HG02623 (cell line): ENCODE measurements at regions not wholly inside any gene's neighbourhood (a gene's known extent, or its start where the extent isn't known, plus 50 kb on each side); places are given as distances from the start of the nearest gene placed in this dataset.

ENCODE experiments used
- ATAC-seq: cut with Tn5 transposase; IDR thresholded peaks from one replicate; pipeline ENCODE4 v1.9.1; 2021; ENCODE audit warnings: moderate library complexity; ENCODE audit not compliant: unreplicated experiment

- no peak for ATAC-seq
These were observed 209.9 kb upstream of the RGMA start for GRCh38 chr15:93298901-93299300.

GRCh38 chr15:93296759-93297500 is 207.9 kb upstream of the RGMA start:
- no peak for ATAC-seq

- ATAC-seq: no peak
These were observed 205.9 kb upstream of the RGMA start for GRCh38 chr15:93294896-93295295.

GRCh38 chr15:93294066-93294465 is 205.1 kb upstream of the RGMA start:
- no peak for ATAC-seq

- no peak for ATAC-seq
These were observed 202.4 kb upstream of the RGMA start for GRCh38 chr15:93291380-93291779.

- ATAC-seq: no peak
These were observed 201.6 kb upstream of the RGMA start for GRCh38 chr15:93290618-93290946.

GRCh38 chr15:93289941-93290617 is 201.1 kb upstream of the RGMA start:
- no peak for ATAC-seq

GRCh38 chr15:93288728-93289294 is 199.8 kb upstream of the RGMA start:
- ATAC-seq: no peak

GRCh38 chr15:93286446-93286845 is 197.4 kb upstream of the RGMA start:
- ATAC-seq: no peak

GRCh38 chr15:93283854-93284253 is 194.8 kb upstream of the RGMA start:
- ATAC-seq: no peak

- no peak for ATAC-seq
These were observed 193.8 kb upstream of the RGMA start for GRCh38 chr15:93282808-93283207.

GRCh38 chr15:93278783-93279182 is 189.8 kb upstream of the RGMA start:
- ATAC-seq: no peak

GRCh38 chr15:93278006-93278405 is 189.0 kb upstream of the RGMA start:
- no peak for ATAC-seq

- ATAC-seq: no peak
These were observed 185.2 kb upstream of the RGMA start for GRCh38 chr15:93274257-93274656.

GRCh38 chr15:93271871-93272270 is 182.9 kb upstream of the RGMA start:
- no peak for ATAC-seq

GRCh38 chr15:93270937-93271467 is 182.0 kb upstream of the RGMA start:
- ATAC-seq: no peak

GRCh38 chr15:93268066-93268465 is 179.1 kb upstream of the RGMA start:
- no peak for ATAC-seq

- ATAC-seq: no peak
These were observed 177.3 kb upstream of the RGMA start for GRCh38 chr15:93266291-93266690.

GRCh38 chr15:93265111-93265556 is 176.1 kb upstream of the RGMA start:
- ATAC-seq: no peak

GRCh38 chr15:93261845-93262244 is 172.8 kb upstream of the RGMA start:
- no peak for ATAC-seq

GRCh38 chr15:93257920-93258319 is 168.9 kb upstream of the RGMA start:
- ATAC-seq: no peak

- ATAC-seq: no peak
These were observed 164.7 kb upstream of the RGMA start for GRCh38 chr15:93253681-93254080.
